ENCODE measurements at regions not wholly inside any gene's neighbourhood (a gene's known extent, or its start where the extent isn't known, plus 50 kb on each side); places are given as distances from the start of the nearest gene placed in this dataset.
"Not testable (repeated sequence)": the region's sequence is repeated elsewhere in the genome, so short reads cannot be mapped to it uniquely, and the experiment has no call there.

DNA sequence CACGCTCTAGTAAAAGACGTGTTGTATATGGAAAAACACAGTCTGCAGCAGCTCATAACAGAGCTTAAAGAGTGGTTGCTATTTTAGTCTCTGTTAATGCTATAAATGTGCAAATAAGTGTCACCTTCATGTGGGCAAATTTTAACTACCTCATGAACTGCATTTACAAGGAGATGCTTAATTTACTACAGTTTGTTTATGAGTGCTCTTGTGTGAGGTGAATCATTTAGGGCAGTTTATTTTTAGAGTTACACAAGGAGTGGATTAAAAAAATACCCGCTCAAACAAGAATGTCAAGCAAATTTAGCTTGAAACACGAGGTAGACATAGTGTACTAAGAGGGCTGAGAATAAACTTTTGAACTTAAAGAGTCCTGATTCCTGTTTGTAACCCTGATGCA is 579.0 kb downstream of the MFSD1 start:
- no peak for DNase-seq (ENCODE audit: low spot score)

DNA sequence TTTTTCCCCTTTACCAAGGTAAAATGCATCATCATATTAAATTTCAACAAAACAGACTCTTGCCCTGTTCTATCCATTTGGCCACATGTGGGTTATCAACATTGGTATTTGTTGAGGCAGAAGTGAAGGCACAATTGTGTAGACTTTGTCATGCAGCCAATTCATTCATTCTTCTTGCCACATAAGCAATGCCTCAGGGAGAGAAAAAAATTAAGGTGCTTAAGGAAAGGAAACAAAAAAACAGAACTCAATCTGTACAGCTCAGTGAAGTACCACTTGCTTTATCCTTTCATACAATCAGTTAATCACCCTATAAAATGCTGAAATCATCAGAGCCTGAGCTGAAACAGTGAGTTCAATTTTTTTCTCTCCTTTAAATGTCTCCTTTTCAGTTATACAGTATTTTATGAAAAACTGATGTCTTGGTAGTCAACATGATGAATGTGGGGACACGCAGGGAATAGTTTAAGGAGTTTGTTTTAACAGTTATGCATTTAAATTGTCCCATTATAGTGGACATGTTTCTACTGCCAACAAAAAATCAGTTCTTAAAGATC is 588.9 kb downstream of the MFSD1 start:
- DNase-seq (ENCODE audit: low spot score): no peak

- not testable (repeated sequence) for DNase-seq (ENCODE audit: low spot score)
These were observed 591.0 kb upstream of the IL12A start for GRCh38 chr3:159397683-159398082.

DNA sequence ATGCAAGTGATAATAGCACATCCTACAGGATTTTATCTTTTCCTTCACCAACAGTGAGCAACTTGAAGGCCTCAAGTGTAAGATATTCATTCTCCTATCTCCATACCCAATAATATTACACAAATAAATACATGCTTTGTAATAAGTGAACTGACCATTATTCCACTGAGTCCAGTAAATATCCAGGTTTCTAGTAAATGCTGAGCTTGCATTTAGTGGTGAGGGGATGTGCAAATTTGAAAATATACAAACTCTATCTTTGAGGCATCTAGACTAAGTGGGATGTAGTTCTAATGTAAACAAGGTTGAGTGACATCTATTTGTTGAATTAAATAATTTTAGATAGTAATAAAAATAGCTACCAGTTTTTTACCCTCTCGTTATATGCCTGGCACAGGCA is 587.6 kb upstream of the IL12A start:
- no peak for DNase-seq (ENCODE audit: low spot score)

DNA sequence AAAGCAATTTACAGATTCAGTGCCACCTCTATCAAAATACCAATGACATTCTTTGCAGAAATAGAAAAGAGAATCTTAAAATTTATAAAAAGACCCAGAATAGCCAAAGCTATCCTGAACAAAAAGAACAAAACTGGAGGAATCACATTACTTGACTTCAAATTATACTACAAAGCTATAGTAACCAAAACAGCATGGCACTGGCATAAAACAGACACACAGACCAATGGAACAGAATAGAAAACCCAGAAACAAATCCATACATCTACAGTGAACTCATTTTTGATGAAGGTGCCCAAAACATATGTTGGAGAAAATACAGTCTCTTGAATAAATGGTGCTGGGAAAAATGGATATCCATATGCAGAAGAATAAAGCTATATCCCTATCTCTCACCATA is 578.9 kb upstream of the IL12A start:
- DNase-seq (ENCODE audit: low spot score): not testable (repeated sequence)

GRCh38 chr3:159413319-159413718 is 575.3 kb upstream of the IL12A start:
- no peak for DNase-seq (ENCODE audit: low spot score)

GRCh38 chr3:159416856-159417255 is 571.8 kb upstream of the IL12A start:
- DNase-seq (ENCODE audit: low spot score): no peak

DNA sequence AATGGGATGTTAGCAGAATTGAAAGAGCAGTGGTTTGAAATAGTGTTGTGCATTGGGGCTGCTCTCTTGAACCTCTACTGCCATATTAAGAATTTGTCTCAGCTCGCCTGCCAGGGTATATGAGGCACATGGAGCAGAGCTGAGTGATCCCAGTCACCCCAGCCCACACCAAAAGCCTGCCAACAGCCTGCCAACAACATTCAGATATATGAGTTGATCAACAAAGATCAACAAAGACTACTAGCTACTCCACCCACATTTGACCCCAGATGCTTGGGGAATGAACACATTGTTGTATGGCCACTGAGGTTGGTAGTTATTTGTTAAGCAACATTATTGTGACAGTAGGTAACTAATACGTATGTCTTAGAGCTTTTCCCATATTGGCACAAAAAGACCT is 570.9 kb upstream of the IL12A start:
- DNase-seq (ENCODE audit: low spot score): no peak

DNA sequence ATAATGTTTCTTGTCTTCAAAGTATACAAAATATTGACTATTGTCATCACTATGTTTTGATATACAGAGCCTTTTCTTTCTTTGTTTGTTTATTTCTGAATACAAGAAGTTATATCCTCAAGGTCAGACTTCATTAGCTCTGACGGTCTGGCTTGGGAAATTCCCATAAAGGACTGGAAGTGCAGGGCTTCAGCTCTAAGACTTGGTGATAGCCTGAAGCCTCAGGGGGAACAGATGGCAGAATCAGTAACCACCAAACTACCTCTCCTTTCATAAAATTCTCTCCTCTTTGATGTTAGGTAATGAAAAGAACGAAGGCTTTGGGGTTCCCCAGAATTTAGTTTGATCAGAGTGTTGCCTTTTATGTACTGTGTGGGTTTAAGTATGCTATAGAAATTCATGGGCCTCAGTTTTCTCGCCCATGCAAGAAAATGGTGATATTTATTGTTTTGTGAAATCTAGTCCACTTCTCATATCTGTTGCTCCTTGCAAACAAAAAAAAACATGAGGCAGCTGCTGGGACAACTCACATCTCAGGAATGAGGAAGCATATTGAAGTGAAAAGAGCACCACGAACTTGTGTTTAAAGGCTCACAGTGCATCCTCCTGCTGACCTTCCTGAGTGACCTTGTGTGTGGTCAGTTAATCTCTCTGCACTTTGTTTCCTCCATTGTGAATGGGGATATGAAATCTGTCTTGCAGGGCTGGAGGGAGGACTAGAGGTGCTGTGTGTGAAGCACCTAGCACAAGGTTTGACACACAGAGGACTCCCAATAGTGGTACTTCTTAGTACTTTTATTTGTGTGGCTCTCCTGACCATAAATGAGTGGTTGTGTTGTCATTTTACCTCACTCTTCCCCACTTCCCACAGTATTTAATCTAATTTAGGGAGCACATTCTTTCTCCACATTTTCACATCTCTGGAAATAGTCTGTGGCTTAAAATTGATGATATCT is 569.8 kb upstream of the IL12A start:
- no peak for DNase-seq (ENCODE audit: low spot score)

DNA sequence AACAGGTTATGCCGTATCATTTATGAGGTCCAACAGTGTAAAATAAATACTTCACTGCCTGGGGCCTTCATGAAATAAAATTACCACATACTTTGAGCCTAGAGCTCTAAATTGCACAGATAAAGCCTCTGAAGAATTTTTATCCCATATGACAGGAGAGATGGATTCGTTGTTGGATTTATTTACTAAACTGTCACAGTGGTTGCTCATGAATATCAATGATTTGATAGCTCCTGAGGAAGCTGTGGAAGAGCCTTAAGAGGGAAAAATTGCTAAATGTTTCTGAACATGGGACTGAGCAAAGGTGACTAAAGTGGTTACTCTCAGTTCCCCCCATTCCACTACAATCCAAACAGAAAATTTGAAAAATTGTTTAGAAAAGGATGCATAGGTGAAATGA is 558.9 kb upstream of the IL12A start:
- no peak for DNase-seq (ENCODE audit: low spot score)

DNA sequence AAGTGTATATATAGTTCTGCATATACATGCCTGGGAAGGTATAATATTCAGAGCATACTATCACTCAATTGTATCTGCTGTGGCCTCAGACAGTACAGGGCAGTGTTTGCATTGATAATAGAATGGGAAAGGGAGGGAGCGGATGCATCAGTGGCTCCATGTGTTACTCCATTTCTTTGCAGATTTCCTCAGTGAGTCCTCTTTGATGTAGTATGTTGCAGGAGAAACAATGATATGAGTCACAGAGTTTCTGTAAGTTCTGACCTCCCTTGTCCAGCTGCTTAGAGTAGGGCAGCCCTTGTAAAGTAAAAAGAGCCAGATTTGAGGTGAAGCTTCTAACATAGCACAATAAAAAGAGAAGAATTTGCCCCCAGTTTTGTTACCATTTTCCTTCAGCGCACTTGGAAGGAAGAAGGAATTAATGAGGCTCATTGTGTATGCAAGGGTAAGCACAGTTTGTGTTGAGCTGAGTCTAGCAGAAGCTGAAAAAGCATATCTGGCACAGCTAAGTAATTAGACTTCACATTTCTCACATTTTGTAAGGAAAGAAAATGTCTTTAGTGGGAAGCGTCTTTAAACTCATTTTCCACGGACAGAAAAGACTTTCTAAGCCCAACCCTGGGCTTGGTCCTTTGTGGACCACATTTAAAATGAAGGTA is 555.8 kb upstream of the IL12A start:
- no peak for DNase-seq (ENCODE audit: low spot score)

- DNase-seq (ENCODE audit: low spot score): no peak
These were observed 549.3 kb upstream of the IL12A start for GRCh38 chr3:159439346-159439745.

- no peak for DNase-seq (ENCODE audit: low spot score)
These were observed 547.4 kb upstream of the IL12A start for GRCh38 chr3:159441279-159441678.

GRCh38 chr3:159443266-159443665 is 545.4 kb upstream of the IL12A start:
- no peak for DNase-seq (ENCODE audit: low spot score)

- DNase-seq (ENCODE audit: low spot score): no peak
These were observed 540.8 kb upstream of the IL12A start for GRCh38 chr3:159447841-159448240.

DNA sequence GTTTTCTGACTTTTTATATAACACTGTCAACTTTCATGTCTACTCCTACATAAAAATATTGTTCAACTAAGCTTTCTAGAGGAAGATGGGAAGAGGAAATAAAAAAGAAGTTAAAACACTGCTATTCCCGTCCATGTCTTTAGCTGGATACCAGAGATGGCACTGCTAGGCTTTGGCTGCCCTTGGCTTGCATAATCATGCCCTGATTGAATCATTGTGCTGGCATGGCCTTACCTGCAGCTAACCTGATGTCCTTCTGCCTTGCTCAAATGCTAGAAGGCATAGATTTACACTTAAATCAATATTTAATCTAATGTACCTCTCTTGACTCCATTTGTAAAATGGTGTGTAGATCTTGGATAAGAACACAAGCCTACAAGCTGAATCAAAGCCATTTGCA is 539.7 kb upstream of the IL12A start:
- no peak for DNase-seq (ENCODE audit: low spot score)

DNA sequence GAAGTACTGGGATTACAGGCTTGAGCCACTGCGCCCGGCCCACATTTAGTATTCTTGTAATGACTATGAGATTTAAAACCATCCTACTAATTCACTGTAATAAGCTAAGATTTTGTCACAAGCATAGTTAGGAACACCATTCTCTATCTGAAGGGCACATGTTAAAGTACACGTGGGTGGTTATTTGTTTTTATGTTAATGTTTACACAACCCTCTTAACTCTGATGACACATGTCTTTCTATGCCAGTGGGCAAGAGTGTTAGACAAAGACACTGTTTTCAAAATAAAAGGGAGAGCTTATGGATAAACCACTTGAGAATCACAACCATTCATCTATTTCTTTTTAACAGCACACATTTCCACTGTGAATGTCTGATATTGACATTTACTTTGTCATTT is 537.6 kb upstream of the IL12A start:
- DNase-seq (ENCODE audit: low spot score): no peak

DNA sequence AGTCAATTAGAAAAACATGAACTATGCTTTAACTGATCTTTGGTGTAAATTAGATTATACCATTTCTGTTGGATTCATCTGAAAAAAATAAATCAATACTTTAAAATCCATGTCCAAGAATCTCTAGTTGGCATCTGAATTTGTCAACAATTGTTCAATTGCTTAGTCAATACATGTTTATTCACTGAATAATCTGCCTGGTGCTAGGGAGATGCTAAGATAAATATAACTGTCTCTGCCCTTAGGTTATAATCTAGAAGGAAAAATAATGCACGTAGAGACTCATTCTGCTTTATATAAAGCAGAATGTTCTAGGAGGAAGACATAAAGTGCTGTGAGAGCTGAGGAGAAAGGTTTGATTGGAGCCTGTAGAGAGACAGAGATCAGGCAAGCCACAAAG is 537.2 kb upstream of the IL12A start:
- no peak for DNase-seq (ENCODE audit: low spot score)

- no peak for DNase-seq (ENCODE audit: low spot score)
These were observed 535.6 kb upstream of the IL12A start for GRCh38 chr3:159453036-159453435.

- DNase-seq (ENCODE audit: low spot score): no peak
These were observed 534.7 kb upstream of the IL12A start for GRCh38 chr3:159453945-159454344.

- no peak for DNase-seq (ENCODE audit: low spot score)
These were observed 532.9 kb upstream of the IL12A start for GRCh38 chr3:159455741-159456181.

- DNase-seq (ENCODE audit: low spot score): no peak
These were observed 530.6 kb upstream of the IL12A start for GRCh38 chr3:159458010-159458409.

- no peak for DNase-seq (ENCODE audit: low spot score)
These were observed 529.7 kb upstream of the IL12A start for GRCh38 chr3:159458982-159459381.

All from ecto neural progenitor cell (in vitro differentiated cells).